22Rv1 (cell line): ENCODE measurements at regions not wholly inside any gene's neighbourhood (a gene's known extent, or its start where the extent isn't known, plus 50 kb on each side); places are given as distances from the start of the nearest gene placed in this dataset.
A peak's percentile ranks its signal among the peaks of the same experiment; 100 is the strongest.
"Not testable (repeated sequence)": the region's sequence is repeated elsewhere in the genome, so short reads cannot be mapped to it uniquely, and the experiment has no call there.

Source experiments
- H3K27ac ChIP-seq: fragments of 450-650 bp; 2 replicates; pipeline ENCODE4 v1.5.1; 2017
- ZFX ChIP-seq: fragments of 450-650 bp; IDR thresholded peaks from 2 replicates; pipeline ENCODE4 v1.6.1; 2017; ENCODE audit warnings: antibody characterized with exemption, borderline replicate concordance
- TF ChIP-seq, protein P1 (sequence below): fragments of 450-650 bp; IDR thresholded peaks from 2 replicates; pipeline ENCODE4 v1.5.1; 2017; ENCODE audit warnings: mild to moderate bottlenecking

GRCh38 chr3:13139471-13140065 lies 66.3 kb upstream of the IQSEC1 start:
- TF ChIP-seq ZFX = no peak
- TF ChIP-seq, protein P1, sequence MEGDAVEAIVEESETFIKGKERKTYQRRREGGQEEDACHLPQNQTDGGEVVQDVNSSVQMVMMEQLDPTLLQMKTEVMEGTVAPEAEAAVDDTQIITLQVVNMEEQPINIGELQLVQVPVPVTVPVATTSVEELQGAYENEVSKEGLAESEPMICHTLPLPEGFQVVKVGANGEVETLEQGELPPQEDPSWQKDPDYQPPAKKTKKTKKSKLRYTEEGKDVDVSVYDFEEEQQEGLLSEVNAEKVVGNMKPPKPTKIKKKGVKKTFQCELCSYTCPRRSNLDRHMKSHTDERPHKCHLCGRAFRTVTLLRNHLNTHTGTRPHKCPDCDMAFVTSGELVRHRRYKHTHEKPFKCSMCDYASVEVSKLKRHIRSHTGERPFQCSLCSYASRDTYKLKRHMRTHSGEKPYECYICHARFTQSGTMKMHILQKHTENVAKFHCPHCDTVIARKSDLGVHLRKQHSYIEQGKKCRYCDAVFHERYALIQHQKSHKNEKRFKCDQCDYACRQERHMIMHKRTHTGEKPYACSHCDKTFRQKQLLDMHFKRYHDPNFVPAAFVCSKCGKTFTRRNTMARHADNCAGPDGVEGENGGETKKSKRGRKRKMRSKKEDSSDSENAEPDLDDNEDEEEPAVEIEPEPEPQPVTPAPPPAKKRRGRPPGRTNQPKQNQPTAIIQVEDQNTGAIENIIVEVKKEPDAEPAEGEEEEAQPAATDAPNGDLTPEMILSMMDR = no peak
- no peak overlapping the region for H3K27ac ChIP-seq

DNA sequence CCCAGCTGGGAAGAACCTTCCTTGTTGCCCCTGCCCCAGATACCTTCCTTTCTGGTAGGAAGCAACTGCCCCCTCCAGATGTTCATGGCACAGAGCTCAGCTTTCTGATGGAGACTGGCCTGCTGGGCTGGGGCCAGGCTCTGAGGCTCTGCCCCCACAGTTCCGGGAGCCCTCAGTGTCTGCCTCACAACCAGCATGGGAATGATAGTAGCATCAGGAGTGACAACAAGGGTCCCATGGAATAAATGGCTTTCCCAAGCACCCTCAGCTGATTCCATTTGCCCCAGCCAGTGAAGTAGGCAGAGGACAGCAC lies 65.6 kb upstream of the IQSEC1 start:
- no peak for TF ChIP-seq ZFX
- TF ChIP-seq, protein P1 = no peak
- no peak overlapping the region for H3K27ac ChIP-seq

GRCh38 chr3:13137941-13138832 lies 65.0 kb upstream of the IQSEC1 start:
- TF ChIP-seq, protein P1 = no peak
- TF ChIP-seq ZFX = no peak
- no peak overlapping the region for H3K27ac ChIP-seq

DNA sequence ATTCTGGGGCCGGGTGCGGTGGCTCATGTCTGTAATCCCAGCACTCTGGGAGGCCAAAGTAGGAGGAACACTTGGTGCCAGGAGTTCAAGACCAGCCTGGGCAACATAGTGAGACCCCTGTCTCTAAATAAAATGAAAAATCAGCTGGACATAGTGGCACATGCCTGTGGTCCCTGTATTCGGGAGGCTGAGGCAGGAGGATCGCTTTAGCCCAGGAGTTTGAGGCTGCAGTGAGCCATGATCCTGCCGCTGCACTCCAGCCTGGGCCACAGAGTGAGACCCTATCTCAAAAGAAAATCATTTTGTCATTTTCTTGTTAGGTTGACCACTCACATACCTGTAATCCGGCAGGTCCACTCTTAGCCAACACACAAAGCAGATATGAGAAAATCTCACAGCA lies 63.6 kb upstream of the IQSEC1 start:
- TF ChIP-seq, protein P1 = 0 out of 2 replicates have a peak, but pooled peaks have one; percentile 2
- H3K27ac ChIP-seq = not testable (repeated sequence)

- TF ChIP-seq, protein P1 = peak; percentile 16; the same call in 1 of the 2 replicates
- no peak for TF ChIP-seq ZFX
- no peak overlapping the region for H3K27ac ChIP-seq
These were observed 63.2 kb upstream of the IQSEC1 start for GRCh38 chr3:13136426-13136825.

- TF ChIP-seq ZFX = no peak
- TF ChIP-seq, protein P1 = no peak
- H3K27ac ChIP-seq = no peak overlapping the region
These were observed 62.6 kb upstream of the IQSEC1 start for GRCh38 chr3:13135811-13136321.

- H3K27ac ChIP-seq = no peak overlapping the region
- no peak for TF ChIP-seq ZFX
- TF ChIP-seq, protein P1 = no peak
These were observed 62.1 kb upstream of the IQSEC1 start for GRCh38 chr3:13135251-13135810.
